ENCODE measurements at regions not wholly inside any gene's neighbourhood (a gene's known extent, or its start where the extent isn't known, plus 50 kb on each side); places are given as distances from the start of the nearest gene placed in this dataset.

DNA sequence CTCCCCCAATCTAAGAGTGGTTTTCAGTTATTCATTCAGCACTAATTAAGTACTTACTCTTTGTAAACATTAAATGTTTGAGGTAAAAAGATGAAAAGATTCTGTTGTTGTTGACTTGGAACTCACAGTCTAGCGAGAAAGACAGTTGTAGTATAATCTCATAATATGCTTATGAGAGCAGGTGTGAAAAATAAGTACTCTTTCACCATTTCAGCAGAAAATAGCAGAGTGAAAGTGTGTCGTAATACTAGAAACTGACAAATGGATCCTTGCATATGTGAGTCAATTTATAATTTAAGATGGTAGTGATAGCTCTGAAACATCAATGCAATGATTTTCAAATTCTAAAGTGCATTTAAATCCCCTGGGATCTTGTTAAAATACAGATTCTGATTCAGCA is 618.8 kb upstream of the CCDC54 start:
- Histone ChIP-seq H3K4me1 (ENCODE audit: insufficient read depth) (no peaks in the 10 kb centered on the region), H3F3A (replicated peaks; ENCODE audit: low read depth) (no peaks in the 10 kb centered on the region), H3K9me2 (ENCODE audit: insufficient read depth) (0 out of 2 replicates have a peak, but pooled peaks cover 3% of the 10 kb centered on the region), H3K36me3 (ENCODE audit: insufficient read depth) (no peaks in the 10 kb centered on the region; the same call in 1 of the 2 replicates), H3K4me2 (no peak overlapping the region), H3K79me2 (replicated peaks; ENCODE audit: insufficient read depth) (no peaks in the 10 kb centered on the region), H4K20me1 (replicated peaks; ENCODE audit: insufficient read depth) (no peaks in the 10 kb centered on the region), H3K4me3 (no peak overlapping the region), H3K27me3 (ENCODE audit: insufficient read depth) (no peaks in the 10 kb centered on the region), H2AFZ (no peak overlapping the region), H3K27ac (ENCODE audit: low read depth) (no peak overlapping the region)
- Mint-ChIP-seq H3K4me3 (no peak overlapping the region), H3K27ac (no peak overlapping the region), H3K4me1 (no peaks in the 10 kb centered on the region), H3K27me3 (ENCODE audit: insufficient read depth, low read depth, poor library complexity) (peaks cover 2% of the 10 kb centered on the region), H3K36me3 (ENCODE audit: low read depth) (peaks cover 26% of the 10 kb centered on the region), H3K9me3 (peaks cover 22% of the 10 kb centered on the region)
- DNase-seq (ENCODE audit: low spot score) (no peak), ATAC-seq (no peak)
- no peak for TF ChIP-seq POLR2AphosphoS5 (IDR thresholded peaks at IDR 0.05; ENCODE audit: low read depth)
- no peak for TF ChIP-seq ZNF331 (CRISPR knock-in tag; IDR thresholded peaks at IDR 0.05; ENCODE audit: low read depth)

DNA sequence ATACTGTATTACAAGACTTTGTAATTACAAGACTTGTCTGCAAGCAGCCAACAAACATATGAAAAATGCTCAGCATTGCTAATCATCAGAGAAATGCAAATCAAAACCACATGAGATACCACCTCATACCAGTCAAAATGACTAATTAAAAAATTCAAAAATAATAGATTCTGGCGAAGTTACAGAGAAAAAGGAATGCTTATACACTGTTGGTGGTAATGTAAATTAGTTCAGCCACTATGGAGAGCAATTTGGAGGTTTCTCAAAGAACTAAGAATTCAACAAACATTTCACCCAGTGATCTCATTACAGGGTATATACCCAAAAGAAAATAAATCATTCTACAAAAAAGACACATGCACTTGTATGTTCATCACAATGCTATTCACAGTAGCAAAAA is 617.5 kb upstream of the CCDC54 start:
- no peak overlapping the region for H3K27ac ChIP-seq (ENCODE audit: low read depth)
- H3K27me3 Mint-ChIP-seq (ENCODE audit: insufficient read depth, low read depth, poor library complexity) = peaks cover 3% of the 10 kb centered on the region
- ATAC-seq = no peak
- no peaks in the 10 kb centered on the region for H3F3A ChIP-seq (replicated peaks; ENCODE audit: low read depth)
- H3K79me2 ChIP-seq (replicated peaks; ENCODE audit: insufficient read depth) = no peaks in the 10 kb centered on the region
- H3K4me3 ChIP-seq = no peak overlapping the region
- no peaks in the 10 kb centered on the region for H4K20me1 ChIP-seq (replicated peaks; ENCODE audit: insufficient read depth)
- H3K36me3 ChIP-seq (ENCODE audit: insufficient read depth) = no peaks in the 10 kb centered on the region; the same call in 1 of the 2 replicates
- TF ChIP-seq NANOG (IDR thresholded peaks at IDR 0.05; ENCODE audit: borderline replicate concordance) (no peak), CREB1 (CRISPR knock-in tag; IDR thresholded peaks at IDR 0.05; ENCODE audit: low read depth) (no peak), EZH2phosphoT487 (IDR thresholded peaks at IDR 0.05; ENCODE audit: unreplicated experiment) (no peak), STAT1 (IDR thresholded peaks at IDR 0.05; ENCODE audit: unreplicated experiment) (no peak)
- TF ChIP-seq, protein P1, sequence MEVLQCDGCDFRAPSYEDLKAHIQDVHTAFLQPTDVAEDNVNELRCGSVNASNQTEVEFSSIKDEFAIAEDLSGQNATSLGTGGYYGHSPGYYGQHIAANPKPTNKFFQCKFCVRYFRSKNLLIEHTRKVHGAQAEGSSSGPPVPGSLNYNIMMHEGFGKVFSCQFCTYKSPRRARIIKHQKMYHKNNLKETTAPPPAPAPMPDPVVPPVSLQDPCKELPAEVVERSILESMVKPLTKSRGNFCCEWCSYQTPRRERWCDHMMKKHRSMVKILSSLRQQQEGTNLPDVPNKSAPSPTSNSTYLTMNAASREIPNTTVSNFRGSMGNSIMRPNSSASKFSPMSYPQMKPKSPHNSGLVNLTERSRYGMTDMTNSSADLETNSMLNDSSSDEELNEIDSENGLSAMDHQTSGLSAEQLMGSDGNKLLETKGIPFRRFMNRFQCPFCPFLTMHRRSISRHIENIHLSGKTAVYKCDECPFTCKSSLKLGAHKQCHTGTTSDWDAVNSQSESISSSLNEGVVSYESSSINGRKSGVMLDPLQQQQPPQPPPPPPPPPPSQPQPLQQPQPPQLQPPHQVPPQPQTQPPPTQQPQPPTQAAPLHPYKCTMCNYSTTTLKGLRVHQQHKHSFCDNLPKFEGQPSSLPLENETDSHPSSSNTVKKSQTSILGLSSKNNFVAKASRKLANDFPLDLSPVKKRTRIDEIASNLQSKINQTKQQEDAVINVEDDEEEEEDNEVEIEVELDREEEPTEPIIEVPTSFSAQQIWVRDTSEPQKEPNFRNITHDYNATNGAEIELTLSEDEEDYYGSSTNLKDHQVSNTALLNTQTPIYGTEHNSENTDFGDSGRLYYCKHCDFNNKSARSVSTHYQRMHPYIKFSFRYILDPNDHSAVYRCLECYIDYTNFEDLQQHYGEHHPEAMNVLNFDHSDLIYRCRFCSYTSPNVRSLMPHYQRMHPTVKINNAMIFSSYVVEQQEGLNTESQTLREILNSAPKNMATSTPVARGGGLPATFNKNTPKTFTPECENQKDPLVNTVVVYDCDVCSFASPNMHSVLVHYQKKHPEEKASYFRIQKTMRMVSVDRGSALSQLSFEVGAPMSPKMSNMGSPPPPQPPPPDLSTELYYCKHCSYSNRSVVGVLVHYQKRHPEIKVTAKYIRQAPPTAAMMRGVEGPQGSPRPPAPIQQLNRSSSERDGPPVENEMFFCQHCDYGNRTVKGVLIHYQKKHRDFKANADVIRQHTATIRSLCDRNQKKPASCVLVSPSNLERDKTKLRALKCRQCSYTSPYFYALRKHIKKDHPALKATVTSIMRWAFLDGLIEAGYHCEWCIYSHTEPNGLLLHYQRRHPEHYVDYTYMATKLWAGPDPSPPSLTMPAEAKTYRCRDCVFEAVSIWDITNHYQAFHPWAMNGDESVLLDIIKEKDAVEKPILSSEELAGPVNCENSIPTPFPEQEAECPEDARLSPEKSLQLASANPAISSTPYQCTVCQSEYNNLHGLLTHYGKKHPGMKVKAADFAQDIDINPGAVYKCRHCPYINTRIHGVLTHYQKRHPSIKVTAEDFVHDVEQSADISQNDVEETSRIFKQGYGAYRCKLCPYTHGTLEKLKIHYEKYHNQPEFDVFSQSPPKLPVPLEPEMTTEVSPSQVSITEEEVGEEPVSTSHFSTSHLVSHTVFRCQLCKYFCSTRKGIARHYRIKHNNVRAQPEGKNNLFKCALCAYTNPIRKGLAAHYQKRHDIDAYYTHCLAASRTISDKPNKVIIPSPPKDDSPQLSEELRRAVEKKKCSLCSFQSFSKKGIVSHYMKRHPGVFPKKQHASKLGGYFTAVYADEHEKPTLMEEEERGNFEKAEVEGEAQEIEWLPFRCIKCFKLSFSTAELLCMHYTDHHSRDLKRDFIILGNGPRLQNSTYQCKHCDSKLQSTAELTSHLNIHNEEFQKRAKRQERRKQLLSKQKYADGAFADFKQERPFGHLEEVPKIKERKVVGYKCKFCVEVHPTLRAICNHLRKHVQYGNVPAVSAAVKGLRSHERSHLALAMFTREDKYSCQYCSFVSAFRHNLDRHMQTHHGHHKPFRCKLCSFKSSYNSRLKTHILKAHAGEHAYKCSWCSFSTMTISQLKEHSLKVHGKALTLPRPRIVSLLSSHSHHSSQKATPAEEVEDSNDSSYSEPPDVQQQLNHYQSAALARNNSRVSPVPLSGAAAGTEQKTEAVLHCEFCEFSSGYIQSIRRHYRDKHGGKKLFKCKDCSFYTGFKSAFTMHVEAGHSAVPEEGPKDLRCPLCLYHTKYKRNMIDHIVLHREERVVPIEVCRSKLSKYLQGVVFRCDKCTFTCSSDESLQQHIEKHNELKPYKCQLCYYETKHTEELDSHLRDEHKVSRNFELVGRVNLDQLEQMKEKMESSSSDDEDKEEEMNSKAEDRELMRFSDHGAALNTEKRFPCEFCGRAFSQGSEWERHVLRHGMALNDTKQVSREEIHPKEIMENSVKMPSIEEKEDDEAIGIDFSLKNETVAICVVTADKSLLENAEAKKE (CRISPR knock-in tag; IDR thresholded peaks at IDR 0.05) = no peak
- no peak overlapping the region for H3K27ac Mint-ChIP-seq
- H3K9me2 ChIP-seq (ENCODE audit: insufficient read depth) = 0 out of 2 replicates have a peak, but pooled peaks cover 3% of the 10 kb centered on the region
- H3K9me3 Mint-ChIP-seq = peaks cover 20% of the 10 kb centered on the region
- H3K4me1 ChIP-seq (ENCODE audit: insufficient read depth) = no peaks in the 10 kb centered on the region
- DNase-seq (ENCODE audit: low spot score) = no peak
- H3K27me3 ChIP-seq (ENCODE audit: insufficient read depth) = no peaks in the 10 kb centered on the region
- H3K36me3 Mint-ChIP-seq (ENCODE audit: low read depth) = peaks cover 20% of the 10 kb centered on the region
- H3K4me3 Mint-ChIP-seq = no peak overlapping the region
- no peak overlapping the region for H2AFZ ChIP-seq
- H3K4me1 Mint-ChIP-seq = no peaks in the 10 kb centered on the region
- H3K4me2 ChIP-seq = no peak overlapping the region

Data from GM23338 (cell line).